GM06990 (cell line): ENCODE measurements at regions not wholly inside any gene's neighbourhood (a gene's known extent, or its start where the extent isn't known, plus 50 kb on each side); places are given as distances from the start of the nearest gene placed in this dataset.
A peak's percentile ranks its signal among the peaks of the same experiment; 100 is the strongest.

Experiments
- DNase-seq: peaks from one replicate; pipeline ENCODE4 v3.0.0-alpha.2; 2011; ENCODE audit not compliant: insufficient read length; ENCODE audit errors: extremely low read depth
- H3K27me3 ChIP-seq: replicated peaks from 2 replicates; pipeline ENCODE4 v1.6.0; 2011; ENCODE audit warnings: low read length; ENCODE audit not compliant: control insufficient read depth, insufficient read depth
- H3K36me3 ChIP-seq: 2 replicates; pipeline ENCODE4 v1.5.1; 2011; ENCODE audit warnings: low read length; ENCODE audit not compliant: control insufficient read depth, insufficient read depth
- H3K4me3 ChIP-seq: replicated peaks from 2 replicates; pipeline ENCODE4 v1.5.1; 2011; ENCODE audit warnings: low read depth, mild to moderate bottlenecking, control low read depth, low read length
- TF ChIP-seq, protein P1 (sequence below): IDR thresholded peaks from 2 replicates; pipeline ENCODE4 v1.5.1; 2011; ENCODE audit warnings: low read length, control low read depth, mild to moderate bottlenecking, inconsistent platforms; ENCODE audit not compliant: insufficient read depth, poor library complexity, severe bottlenecking

DNA sequence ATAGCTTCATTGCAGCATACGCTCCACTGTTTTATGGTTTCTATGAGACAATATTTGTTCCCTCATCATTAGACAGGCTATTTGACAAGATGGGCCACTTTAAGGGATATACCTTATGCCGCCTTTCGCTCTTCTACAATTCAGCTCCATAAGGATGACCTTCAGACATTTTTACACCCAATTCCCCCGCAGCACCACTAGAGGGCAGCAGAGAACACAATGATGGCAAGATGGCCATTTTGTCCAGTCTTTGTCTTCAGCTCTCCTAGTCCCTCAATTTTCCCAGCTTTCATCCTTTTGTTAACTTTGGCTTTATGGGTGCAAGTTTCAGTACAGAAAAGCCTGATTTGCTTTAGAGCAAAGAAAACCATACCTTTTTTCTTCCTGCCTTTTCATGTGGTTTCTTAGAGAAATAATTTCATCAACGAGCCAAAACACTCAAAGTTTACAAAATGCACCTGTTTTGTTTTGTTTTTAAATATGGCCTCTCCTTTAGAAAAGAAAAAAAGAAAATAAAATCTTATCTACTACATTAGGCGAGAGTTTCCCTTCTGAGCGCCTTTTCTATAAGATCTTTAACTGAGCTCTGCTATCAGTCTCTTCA, 355.3 kb downstream of the TOX3 start:
- no peaks in the 10 kb centered on the region for H3K36me3 ChIP-seq
- no peak overlapping the region for H3K4me3 ChIP-seq
- no peak for DNase-seq
- H3K27me3 ChIP-seq, result no peaks in the 10 kb centered on the region
- TF ChIP-seq, protein P1, sequence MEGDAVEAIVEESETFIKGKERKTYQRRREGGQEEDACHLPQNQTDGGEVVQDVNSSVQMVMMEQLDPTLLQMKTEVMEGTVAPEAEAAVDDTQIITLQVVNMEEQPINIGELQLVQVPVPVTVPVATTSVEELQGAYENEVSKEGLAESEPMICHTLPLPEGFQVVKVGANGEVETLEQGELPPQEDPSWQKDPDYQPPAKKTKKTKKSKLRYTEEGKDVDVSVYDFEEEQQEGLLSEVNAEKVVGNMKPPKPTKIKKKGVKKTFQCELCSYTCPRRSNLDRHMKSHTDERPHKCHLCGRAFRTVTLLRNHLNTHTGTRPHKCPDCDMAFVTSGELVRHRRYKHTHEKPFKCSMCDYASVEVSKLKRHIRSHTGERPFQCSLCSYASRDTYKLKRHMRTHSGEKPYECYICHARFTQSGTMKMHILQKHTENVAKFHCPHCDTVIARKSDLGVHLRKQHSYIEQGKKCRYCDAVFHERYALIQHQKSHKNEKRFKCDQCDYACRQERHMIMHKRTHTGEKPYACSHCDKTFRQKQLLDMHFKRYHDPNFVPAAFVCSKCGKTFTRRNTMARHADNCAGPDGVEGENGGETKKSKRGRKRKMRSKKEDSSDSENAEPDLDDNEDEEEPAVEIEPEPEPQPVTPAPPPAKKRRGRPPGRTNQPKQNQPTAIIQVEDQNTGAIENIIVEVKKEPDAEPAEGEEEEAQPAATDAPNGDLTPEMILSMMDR, result peak; percentile 91

DNA sequence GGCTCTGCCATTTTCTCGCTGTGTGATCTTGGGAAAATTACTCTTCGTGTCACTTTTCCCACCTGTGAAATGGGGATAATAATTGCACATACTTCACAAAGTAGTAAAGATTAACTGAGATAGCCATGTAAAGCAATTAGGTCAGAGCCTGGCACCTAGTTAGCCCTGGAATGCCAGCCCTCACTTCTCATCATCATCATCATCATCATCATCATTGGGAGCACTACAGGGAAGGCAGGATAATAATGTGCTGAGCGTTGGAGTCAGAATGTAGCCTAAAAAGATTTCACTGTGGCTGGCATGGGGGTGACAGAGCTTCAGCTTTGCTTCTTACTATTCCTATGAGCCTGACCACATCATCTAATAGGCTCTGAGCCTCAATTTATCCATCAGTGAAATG, 362.6 kb downstream of the TOX3 start:
- H3K4me3 ChIP-seq, result no peak overlapping the region
- no peaks in the 10 kb centered on the region for H3K27me3 ChIP-seq
- TF ChIP-seq, protein P1, result no peak
- no peaks in the 10 kb centered on the region for H3K36me3 ChIP-seq
- no peak for DNase-seq

DNA sequence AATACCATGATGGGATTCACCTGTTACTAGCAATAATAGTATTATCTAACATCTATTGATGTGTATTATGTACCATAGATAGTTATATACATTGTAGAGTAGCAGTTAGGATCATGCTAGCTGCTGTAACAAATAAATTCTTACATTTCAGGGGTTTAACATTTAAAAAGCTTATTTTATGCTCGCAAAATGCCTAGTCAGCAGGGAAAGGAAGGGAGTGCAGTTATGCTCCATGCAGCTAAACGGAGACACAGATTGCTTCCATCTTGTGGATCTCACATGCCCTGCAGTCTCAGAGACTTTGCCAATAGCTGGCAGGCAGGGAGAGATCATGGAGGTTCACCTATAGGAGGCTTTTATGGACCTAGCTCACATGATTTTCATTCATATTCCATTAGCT, 364.1 kb downstream of the TOX3 start:
- H3K27me3 ChIP-seq, result no peaks in the 10 kb centered on the region
- no peak overlapping the region for H3K4me3 ChIP-seq
- TF ChIP-seq, protein P1, result no peak
- DNase-seq, result no peak
- H3K36me3 ChIP-seq, result no peaks in the 10 kb centered on the region

DNA sequence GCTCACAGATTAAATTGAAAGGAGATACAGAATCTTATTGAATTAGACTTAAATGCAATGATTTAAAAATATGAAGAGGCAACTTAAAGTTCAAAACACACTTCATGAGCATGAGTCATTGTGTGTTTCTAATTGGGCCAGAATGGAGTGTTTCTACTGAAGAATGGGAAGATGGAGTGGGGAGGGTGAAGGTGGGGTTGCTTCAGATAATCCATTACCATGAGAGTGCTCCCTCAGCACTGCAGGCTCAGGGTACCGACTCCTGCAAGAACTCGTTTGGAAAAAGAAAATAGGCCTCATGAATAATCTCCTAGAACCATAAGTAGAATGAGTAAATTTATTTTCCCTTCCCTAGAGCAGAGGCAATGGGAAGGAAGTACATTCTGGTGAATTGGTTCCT, 372.8 kb downstream of the TOX3 start:
- Histone ChIP-seq H3K36me3 (no peaks in the 10 kb centered on the region), H3K4me3 (no peak overlapping the region), H3K27me3 (no peaks in the 10 kb centered on the region)
- TF ChIP-seq, protein P1, result no peak
- no peak for DNase-seq

DNA sequence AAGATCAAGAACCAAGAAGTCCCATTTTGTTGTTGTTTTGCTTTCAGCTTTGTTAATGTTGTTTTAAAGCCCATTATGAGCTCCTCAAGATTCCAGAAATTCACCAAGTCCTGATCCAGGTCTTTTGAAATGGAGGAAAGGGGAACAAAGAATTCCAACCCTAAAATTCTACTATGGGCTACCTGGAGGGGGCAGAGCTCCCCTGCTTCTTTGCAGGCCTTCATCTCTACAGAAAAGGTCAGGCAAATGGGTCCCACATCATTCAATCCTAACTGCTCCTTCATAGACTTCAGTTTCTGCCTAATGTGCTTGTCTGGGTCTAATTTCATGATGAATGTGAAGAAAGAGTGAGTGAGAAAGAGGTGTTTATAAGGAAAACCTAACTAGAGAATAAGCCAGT, 375.5 kb downstream of the TOX3 start:
- TF ChIP-seq, protein P1, result no peak
- Histone ChIP-seq H3K27me3 (no peaks in the 10 kb centered on the region), H3K36me3 (no peaks in the 10 kb centered on the region), H3K4me3 (no peak overlapping the region)
- no peak for DNase-seq

DNA sequence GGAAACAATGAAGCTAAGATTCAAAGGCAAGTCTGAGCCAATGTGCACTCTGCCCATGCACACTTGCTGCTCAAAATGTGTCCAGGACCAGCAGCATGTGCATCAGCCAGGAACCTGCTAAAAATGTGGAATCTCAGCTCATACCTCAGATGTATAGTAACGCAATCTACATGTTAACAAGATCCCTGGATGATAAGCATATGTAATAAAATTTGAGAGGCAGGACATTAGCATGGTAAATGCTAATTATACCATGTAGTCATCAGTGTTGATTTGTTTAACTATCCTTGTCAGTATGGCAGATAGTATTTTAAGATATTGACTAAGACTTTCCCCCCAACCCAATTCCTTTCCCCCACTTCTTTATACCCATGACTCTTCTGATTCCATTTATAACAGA, 379.6 kb downstream of the TOX3 start:
- no peaks in the 10 kb centered on the region for H3K36me3 ChIP-seq
- H3K27me3 ChIP-seq, result no peaks in the 10 kb centered on the region
- no peak for DNase-seq
- TF ChIP-seq, protein P1, result no peak
- no peak overlapping the region for H3K4me3 ChIP-seq
